IMR-90 (cell line): ENCODE measurements at regions not wholly inside any gene's neighbourhood (a gene's known extent, or its start where the extent isn't known, plus 50 kb on each side); places are given as distances from the start of the nearest gene placed in this dataset.

ENCODE experiments used
- BHLHE40 ChIP-seq: fragments of 150-350 bp; IDR thresholded peaks from 2 replicates; pipeline ENCODE4 v1.6.1; 2016; ENCODE audit warnings: mild to moderate bottlenecking, low read depth, low read length
- CTCF ChIP-seq: conservative IDR thresholded peaks from 2 replicates; pipeline ENCODE4 v1.5.1; 2012; ENCODE audit warnings: mild to moderate bottlenecking, low read depth, low read length, improper control_type of control experiment
- SMC3 ChIP-seq: fragments of 150-350 bp; IDR thresholded peaks from 2 replicates; pipeline ENCODE4 v1.6.1; 2016; ENCODE audit warnings: low read depth, mild to moderate bottlenecking, antibody characterized with exemption, low read length, moderate library complexity
- USF2 ChIP-seq: fragments of 150-350 bp; IDR thresholded peaks from 2 replicates; pipeline ENCODE4 v1.6.1; 2017; ENCODE audit warnings: mild to moderate bottlenecking, antibody characterized with exemption, low read length, low read depth

- TF ChIP-seq BHLHE40 (no peak), SMC3 (no peak), CTCF (no peak), USF2 (no peak)
Observed at GRCh38 chr5:126138281-126138931, 284.8 kb upstream of the GRAMD2B start.
